ENCODE measurements at regions not wholly inside any gene's neighbourhood (a gene's known extent, or its start where the extent isn't known, plus 50 kb on each side); places are given as distances from the start of the nearest gene placed in this dataset.

DNA sequence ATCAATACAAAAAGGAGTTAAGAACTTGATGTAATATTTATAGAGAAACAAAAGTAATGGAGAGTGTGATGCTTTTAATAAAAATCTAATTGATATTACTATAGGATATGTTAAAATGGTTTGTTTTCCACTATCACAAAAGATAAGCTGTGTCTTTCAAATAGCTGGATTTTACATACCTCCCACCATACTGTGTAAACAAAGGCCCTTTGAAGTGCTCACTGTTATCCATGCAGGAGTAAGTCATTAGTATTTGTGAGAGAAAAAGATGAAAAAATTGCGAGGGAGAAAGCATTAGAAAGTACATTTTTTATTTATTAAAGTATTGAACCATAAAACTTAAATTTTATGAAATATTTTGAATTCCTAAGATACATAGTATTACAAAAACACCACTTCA, 733.0 kb downstream of the GRIK2 start:
- Histone ChIP-seq H3K27ac (ENCODE audit: low read depth, low read length, poor library complexity, severe bottlenecking) (no peak overlapping the region), H3K36me3 (ENCODE audit: insufficient read depth, low read length, poor library complexity, severe bottlenecking) (no peaks in the 10 kb centered on the region), H3K27me3 (replicated peaks; ENCODE audit: insufficient read depth, low read depth, low read length, poor library complexity) (no peaks in the 10 kb centered on the region), H3K9me3 (ENCODE audit: low read depth, low read length, poor library complexity, severe bottlenecking) (no peaks in the 10 kb centered on the region), H3K4me3 (ENCODE audit: low read depth, low read length, poor library complexity, severe bottlenecking) (no peak overlapping the region), H3K4me1 (ENCODE audit: insufficient read depth, low read length, poor library complexity, severe bottlenecking) (no peaks in the 10 kb centered on the region)
- CTCF ChIA-PET = no interaction called here
- no TSS peak for BruUV-seq (replicated peaks)
- TF ChIP-seq, protein P1, sequence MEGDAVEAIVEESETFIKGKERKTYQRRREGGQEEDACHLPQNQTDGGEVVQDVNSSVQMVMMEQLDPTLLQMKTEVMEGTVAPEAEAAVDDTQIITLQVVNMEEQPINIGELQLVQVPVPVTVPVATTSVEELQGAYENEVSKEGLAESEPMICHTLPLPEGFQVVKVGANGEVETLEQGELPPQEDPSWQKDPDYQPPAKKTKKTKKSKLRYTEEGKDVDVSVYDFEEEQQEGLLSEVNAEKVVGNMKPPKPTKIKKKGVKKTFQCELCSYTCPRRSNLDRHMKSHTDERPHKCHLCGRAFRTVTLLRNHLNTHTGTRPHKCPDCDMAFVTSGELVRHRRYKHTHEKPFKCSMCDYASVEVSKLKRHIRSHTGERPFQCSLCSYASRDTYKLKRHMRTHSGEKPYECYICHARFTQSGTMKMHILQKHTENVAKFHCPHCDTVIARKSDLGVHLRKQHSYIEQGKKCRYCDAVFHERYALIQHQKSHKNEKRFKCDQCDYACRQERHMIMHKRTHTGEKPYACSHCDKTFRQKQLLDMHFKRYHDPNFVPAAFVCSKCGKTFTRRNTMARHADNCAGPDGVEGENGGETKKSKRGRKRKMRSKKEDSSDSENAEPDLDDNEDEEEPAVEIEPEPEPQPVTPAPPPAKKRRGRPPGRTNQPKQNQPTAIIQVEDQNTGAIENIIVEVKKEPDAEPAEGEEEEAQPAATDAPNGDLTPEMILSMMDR (conservative IDR thresholded peaks at IDR 0.05; ENCODE audit: low read depth, low read length) = no peak
- no peak for TF ChIP-seq EZH2 (IDR thresholded peaks at IDR 0.05; ENCODE audit: borderline replicate concordance, low read depth, low read length, poor library complexity, severe bottlenecking)
- intact Hi-C loops (cut with micrococcal nuclease; ENCODE audit: unreplicated experiment) = no loop called here
- POLR2A ChIA-PET (ENCODE audit: low non-redundant PET) = no interaction called here
- DNase-seq (ENCODE audit: low spot score) = no peak

- DNase-seq (ENCODE audit: low spot score) = no peak
- Histone ChIP-seq H3K9me3 (ENCODE audit: low read depth, low read length, poor library complexity, severe bottlenecking) (no peaks in the 10 kb centered on the region), H3K4me3 (ENCODE audit: low read depth, low read length, poor library complexity, severe bottlenecking) (no peak overlapping the region), H3K27me3 (replicated peaks; ENCODE audit: insufficient read depth, low read depth, low read length, poor library complexity) (no peaks in the 10 kb centered on the region), H3K4me1 (ENCODE audit: insufficient read depth, low read length, poor library complexity, severe bottlenecking) (no peaks in the 10 kb centered on the region), H3K27ac (ENCODE audit: low read depth, low read length, poor library complexity, severe bottlenecking) (no peak overlapping the region), H3K36me3 (ENCODE audit: insufficient read depth, low read length, poor library complexity, severe bottlenecking) (no peaks in the 10 kb centered on the region)
- intact Hi-C loops (cut with micrococcal nuclease; ENCODE audit: unreplicated experiment) = no loop called here
- no TSS peak for BruUV-seq (replicated peaks)
- ChIA-PET POLR2A (ENCODE audit: low non-redundant PET) (no interaction called here), CTCF (no interaction called here)
- TF ChIP-seq, protein P1 (conservative IDR thresholded peaks at IDR 0.05; ENCODE audit: low read depth, low read length) = no peak
- TF ChIP-seq EZH2 (IDR thresholded peaks at IDR 0.05; ENCODE audit: borderline replicate concordance, low read depth, low read length, poor library complexity, severe bottlenecking) = no peak
Measured at GRCh38 chr6:102127253-102127652, 733.7 kb downstream of the GRIK2 start.

GRCh38 chr6:102137859-102138258, 744.4 kb downstream of the GRIK2 start:
- intact Hi-C loops (cut with micrococcal nuclease; ENCODE audit: unreplicated experiment) = no loop called here
- Histone ChIP-seq H3K27ac (ENCODE audit: low read depth, low read length, poor library complexity, severe bottlenecking) (no peak overlapping the region), H3K27me3 (replicated peaks; ENCODE audit: insufficient read depth, low read depth, low read length, poor library complexity) (no peaks in the 10 kb centered on the region), H3K4me1 (ENCODE audit: insufficient read depth, low read length, poor library complexity, severe bottlenecking) (peaks cover 3% of the 10 kb centered on the region), H3K9me3 (ENCODE audit: low read depth, low read length, poor library complexity, severe bottlenecking) (no peaks in the 10 kb centered on the region), H3K36me3 (ENCODE audit: insufficient read depth, low read length, poor library complexity, severe bottlenecking) (no peaks in the 10 kb centered on the region), H3K4me3 (ENCODE audit: low read depth, low read length, poor library complexity, severe bottlenecking) (no peak overlapping the region)
- POLR2A ChIA-PET (ENCODE audit: low non-redundant PET) = no interaction called here
- BruUV-seq (replicated peaks) = no TSS peak
- CTCF ChIA-PET = no interaction called here
- DNase-seq (ENCODE audit: low spot score) = no peak
- TF ChIP-seq EZH2 (IDR thresholded peaks at IDR 0.05; ENCODE audit: borderline replicate concordance, low read depth, low read length, poor library complexity, severe bottlenecking) = no peak
- TF ChIP-seq, protein P1 (conservative IDR thresholded peaks at IDR 0.05; ENCODE audit: low read depth, low read length) = no peak

Measured in A673 (cell line).